Ectodermal cell (in vitro differentiated cells): ENCODE measurements at regions not wholly inside any gene's neighbourhood (a gene's known extent, or its start where the extent isn't known, plus 50 kb on each side); places are given as distances from the start of the nearest gene placed in this dataset.

Experiments used
- H3K27ac ChIP-seq: 2 replicates; pipeline ENCODE4 v1.7.0; 2013; ENCODE audit warnings: mild to moderate bottlenecking, low read depth, low read length; ENCODE audit not compliant: insufficient read depth, poor library complexity, severe bottlenecking
- H3K27me3 ChIP-seq: 2 replicates; pipeline ENCODE4 v1.7.0; 2013; ENCODE audit warnings: mild to moderate bottlenecking, low read length; ENCODE audit not compliant: insufficient read depth, control insufficient read depth, poor library complexity, severe bottlenecking
- H3K36me3 ChIP-seq: one replicate; pipeline ENCODE4 v1.7.0; 2013; ENCODE audit warnings: low read length; ENCODE audit not compliant: control insufficient read depth, insufficient read depth
- H3K4me1 ChIP-seq: one replicate; pipeline ENCODE4 v1.7.0; 2013; ENCODE audit warnings: low read length; ENCODE audit not compliant: control insufficient read depth, insufficient read depth
- H3K4me3 ChIP-seq: 2 replicates; pipeline ENCODE4 v1.7.0; 2013; ENCODE audit warnings: low read depth, low read length, control low read depth; ENCODE audit not compliant: insufficient read depth
- H3K9me3 ChIP-seq: 2 replicates; pipeline ENCODE4 v1.7.0; 2013; ENCODE audit warnings: mild to moderate bottlenecking, low read length, moderate library complexity; ENCODE audit not compliant: control insufficient read depth
- WGBS, 2 experiments: methylation state at CpG; one replicate each; pipeline ENCODE4 v1.1.7; 2013; ENCODE audit warnings: missing lambda C conversion rate in 2 of 2; 5-methylcytosine and 5-hydroxymethylcytosine counted together

GRCh38 chr10:16256336-16256735, 180.5 kb upstream of the PTER start:
- WGBS, 2 experiments, result 90 to 97% methylated on average over 3 of the region's 3 CpGs
- no peaks in the 10 kb centered on the region for H3K36me3 ChIP-seq
- no peak overlapping the region for H3K27ac ChIP-seq
- H3K4me3 ChIP-seq, result no peak overlapping the region
- no peaks in the 10 kb centered on the region for H3K27me3 ChIP-seq
- no peaks in the 10 kb centered on the region for H3K4me1 ChIP-seq
- H3K9me3 ChIP-seq, result no peaks in the 10 kb centered on the region

DNA sequence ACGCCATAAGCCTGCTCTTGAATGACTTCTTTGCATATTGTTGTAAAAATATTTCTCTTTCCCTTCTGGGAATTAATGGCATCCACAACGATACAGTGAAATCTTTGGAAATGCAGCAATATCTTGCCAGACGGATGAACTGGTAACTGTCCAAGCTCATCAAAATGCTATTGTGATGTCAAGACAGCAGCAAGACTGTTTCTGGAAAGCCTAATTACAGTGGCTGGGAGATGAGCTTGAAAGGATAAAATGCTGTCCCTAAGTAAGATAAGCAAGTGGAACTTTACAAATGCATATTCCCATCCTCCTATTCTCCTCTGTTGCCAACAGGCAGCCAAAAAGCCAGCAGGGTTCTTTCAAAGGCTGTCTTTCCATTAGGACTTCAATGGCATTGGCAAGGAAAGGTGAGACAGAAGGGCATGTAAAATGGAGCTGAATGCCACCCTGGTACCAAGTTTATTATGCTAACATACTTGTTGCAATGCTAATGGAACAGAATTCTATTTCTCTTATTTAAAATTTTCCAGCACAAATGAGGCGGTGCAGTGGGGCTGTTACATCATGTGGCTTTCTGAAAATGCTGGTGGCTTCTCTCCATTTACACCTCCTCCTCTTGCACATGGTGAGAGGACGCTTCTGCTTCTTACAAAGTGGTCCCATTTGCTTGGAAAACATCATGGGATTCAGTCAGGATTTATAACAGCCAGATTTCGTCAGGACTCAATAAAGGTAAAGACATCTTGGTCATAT, 178.3 kb upstream of the PTER start:
- H3K4me1 ChIP-seq, result no peaks in the 10 kb centered on the region
- H3K27ac ChIP-seq, result no peak overlapping the region
- no peaks in the 10 kb centered on the region for H3K9me3 ChIP-seq
- H3K27me3 ChIP-seq, result no peaks in the 10 kb centered on the region
- H3K4me3 ChIP-seq, result no peak overlapping the region
- no peaks in the 10 kb centered on the region for H3K36me3 ChIP-seq
- 92 to 94% methylated on average over 6 of the region's 6 CpGs for WGBS, 2 experiments

- H3K9me3 ChIP-seq, result no peaks in the 10 kb centered on the region
- WGBS, 2 experiments, result 91 to 96% methylated on average over 1 of the region's 1 CpG
These were observed 177.1 kb upstream of the PTER start for GRCh38 chr10:16259726-16260125.

GRCh38 chr10:16260388-16260787, 176.4 kb upstream of the PTER start:
- no peaks in the 10 kb centered on the region for H3K36me3 ChIP-seq
- H3K9me3 ChIP-seq, result no peaks in the 10 kb centered on the region
- no peaks in the 10 kb centered on the region for H3K4me1 ChIP-seq
- H3K27me3 ChIP-seq, result no peaks in the 10 kb centered on the region
- H3K4me3 ChIP-seq, result no peak overlapping the region
- H3K27ac ChIP-seq, result no peak overlapping the region

More at GRCh38 chr10:16259726-16260125, 177.1 kb upstream of the PTER start:
- Histone ChIP-seq H3K36me3 (no peaks in the 10 kb centered on the region), H3K27ac (no peak overlapping the region), H3K27me3 (no peaks in the 10 kb centered on the region), H3K4me3 (no peak overlapping the region), H3K4me1 (no peaks in the 10 kb centered on the region)

DNA sequence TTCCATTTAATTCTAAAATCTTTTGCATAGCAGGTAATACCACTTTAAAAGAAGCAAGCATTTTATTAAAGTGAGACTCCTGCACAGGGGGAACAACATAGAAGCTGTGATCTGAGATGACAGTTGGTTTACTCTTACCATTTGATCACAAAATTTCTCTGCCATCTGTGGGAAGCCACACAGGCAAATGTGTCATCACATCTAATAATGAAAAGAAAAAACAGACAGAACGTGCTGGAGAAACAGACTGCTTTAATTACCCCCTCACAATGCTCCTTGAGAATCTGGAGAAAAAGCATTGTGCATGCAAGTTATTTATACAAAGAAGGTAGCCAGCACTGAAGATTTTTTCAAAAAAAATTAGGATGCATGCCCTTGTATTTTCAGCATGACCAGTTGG, 165.2 kb upstream of the PTER start:
- Histone ChIP-seq H3K27me3 (no peaks in the 10 kb centered on the region), H3K36me3 (no peaks in the 10 kb centered on the region), H3K4me1 (no peaks in the 10 kb centered on the region), H3K27ac (no peak overlapping the region), H3K9me3 (no peaks in the 10 kb centered on the region), H3K4me3 (no peak overlapping the region)
- 82 to 83% methylated on average over 1 of the region's 1 CpG for WGBS, 2 experiments

GRCh38 chr10:16274911-16275310, 161.9 kb upstream of the PTER start:
- no peaks in the 10 kb centered on the region for H3K36me3 ChIP-seq
- H3K9me3 ChIP-seq, result no peaks in the 10 kb centered on the region
- H3K27ac ChIP-seq, result no peak overlapping the region
- no peak overlapping the region for H3K4me3 ChIP-seq
- 96 to 97% methylated on average over 3 of the region's 3 CpGs for WGBS, 2 experiments
- H3K4me1 ChIP-seq, result no peaks in the 10 kb centered on the region
- no peaks in the 10 kb centered on the region for H3K27me3 ChIP-seq

- 95 to 96% methylated on average over 4 of the region's 4 CpGs for WGBS, 2 experiments
- no peaks in the 10 kb centered on the region for H3K4me1 ChIP-seq
- H3K36me3 ChIP-seq, result no peaks in the 10 kb centered on the region
These were observed 156.2 kb upstream of the PTER start for GRCh38 chr10:16280595-16280994.

GRCh38 chr10:16292366-16292765, 144.4 kb upstream of the PTER start:
- no peak overlapping the region for H3K27ac ChIP-seq
- 94 to 95% methylated on average over 7 of the region's 7 CpGs for WGBS, 2 experiments

More at GRCh38 chr10:16280595-16280994, 156.2 kb upstream of the PTER start:
- Histone ChIP-seq H3K9me3 (no peaks in the 10 kb centered on the region), H3K27ac (no peak overlapping the region), H3K27me3 (no peaks in the 10 kb centered on the region), H3K4me3 (no peak overlapping the region)

GRCh38 chr10:16297069-16297468, 139.7 kb upstream of the PTER start:
- Histone ChIP-seq H3K27me3 (no peaks in the 10 kb centered on the region), H3K27ac (no peak overlapping the region), H3K36me3 (no peaks in the 10 kb centered on the region), H3K4me3 (no peak overlapping the region), H3K9me3 (no peaks in the 10 kb centered on the region), H3K4me1 (no peaks in the 10 kb centered on the region)
- WGBS, 2 experiments, result 78 to 89% methylated on average over 1 of the region's 1 CpG

More at GRCh38 chr10:16292366-16292765, 144.4 kb upstream of the PTER start:
- H3K36me3 ChIP-seq, result no peaks in the 10 kb centered on the region
- H3K4me3 ChIP-seq, result no peak overlapping the region
- H3K9me3 ChIP-seq, result no peaks in the 10 kb centered on the region
- H3K27me3 ChIP-seq, result no peaks in the 10 kb centered on the region
- no peaks in the 10 kb centered on the region for H3K4me1 ChIP-seq

GRCh38 chr10:16297642-16298041, 139.2 kb upstream of the PTER start:
- no peaks in the 10 kb centered on the region for H3K27me3 ChIP-seq
- H3K4me3 ChIP-seq, result no peak overlapping the region
- H3K9me3 ChIP-seq, result no peaks in the 10 kb centered on the region
- WGBS, 2 experiments, result 89 to 92% methylated on average over 6 of the region's 6 CpGs
- H3K27ac ChIP-seq, result no peak overlapping the region
- no peaks in the 10 kb centered on the region for H3K36me3 ChIP-seq
- no peaks in the 10 kb centered on the region for H3K4me1 ChIP-seq
